ENCODE measurements at regions not wholly inside any gene's neighbourhood (a gene's known extent, or its start where the extent isn't known, plus 50 kb on each side); places are given as distances from the start of the nearest gene placed in this dataset.

- H4K8ac ChIP-seq (ENCODE audit: low read depth in 2 of 2, low read length in 2 of 2), result no peak overlapping the region
- H2BK120ac ChIP-seq (ENCODE audit: low read depth, low read length), result no peak overlapping the region
- H2BK5ac ChIP-seq (ENCODE audit: low read depth, low read length, poor library complexity, severe bottlenecking), result no peak overlapping the region
- H3K14ac ChIP-seq (replicated peaks; ENCODE audit: low read depth, low read length), result no peak overlapping the region
- H2AFZ ChIP-seq (replicated peaks; ENCODE audit: low read length, poor library complexity), result no peak overlapping the region
- H3K27me3 ChIP-seq (ENCODE audit: control insufficient read depth, insufficient read depth, low read length), result no peaks in the 10 kb centered on the region
- no peaks in the 10 kb centered on the region for H3K36me3 ChIP-seq (ENCODE audit: control insufficient read depth, insufficient read depth, low read length)
- H3K4ac ChIP-seq (ENCODE audit: low read depth, low read length), result no peak overlapping the region
- no TSS peak for BruUV-seq (replicated peaks)
- ATAC-seq (ENCODE audit: low read depth) (no peak), DNase-seq (no peak)
- no peaks in the 10 kb centered on the region for H3K9me1 ChIP-seq (ENCODE audit: insufficient read depth, low read length)
- H3K56ac ChIP-seq (ENCODE audit: extremely low read depth, insufficient read depth, low read length), result no peak overlapping the region
- H2BK20ac ChIP-seq (ENCODE audit: low read depth, low read length), result no peak overlapping the region
- no peak overlapping the region for H3K18ac ChIP-seq (ENCODE audit: low read depth, low read length)
- dilution Hi-C loops (cut with HindIII; ENCODE audit: low sequenced_read_pairs, unreplicated experiment), result no loop called here
- ChIA-PET POLR2A (ENCODE audit: unreplicated experiment) (no interaction called here), CTCF (interaction anchor here (0.6 kb wide), 1 partner anchor 127 kb away, joined by 3 read pairs; no protein-coding TSS in a partner anchor)
- intact Hi-C loops (cut with micrococcal nuclease), result no loop called here
- no peak overlapping the region for H4K5ac ChIP-seq (ENCODE audit: low read depth, low read length)
- no peak overlapping the region for H2AK9ac ChIP-seq (replicated peaks; ENCODE audit: low read depth, low read length, poor library complexity)
- H3K4me1 ChIP-seq (ENCODE audit: control insufficient read depth, insufficient read depth, low read length), result no peaks in the 10 kb centered on the region
- H4K20me1 ChIP-seq (ENCODE audit: insufficient read depth, low read length), result no peaks in the 10 kb centered on the region
- no peaks in the 10 kb centered on the region for H3K79me1 ChIP-seq (ENCODE audit: low read depth in 1 of 2, low read length in 2 of 2)
- H3K4me2 ChIP-seq (ENCODE audit: low read depth, low read length), result no peak overlapping the region
- H2BK15ac ChIP-seq (ENCODE audit: low read depth, low read length), result no peak overlapping the region
- in situ Hi-C loops (cut with MboI; ENCODE audit: low sequenced_read_pairs), result no loop called here
- no peak overlapping the region for H3K9ac ChIP-seq (ENCODE audit: low read depth, low read length)
- no peak overlapping the region for H3K23ac ChIP-seq (ENCODE audit: low read depth, low read length)
- TF ChIP-seq BHLHE40 (IDR thresholded peaks at IDR 0.05; ENCODE audit: low read depth, low read length) (no peak), MXI1 (IDR thresholded peaks at IDR 0.05; ENCODE audit: borderline replicate concordance, low read depth, low read length) (no peak), CHD1 (IDR thresholded peaks at IDR 0.05; ENCODE audit: low read depth, low read length) (no peak), RFX5 (IDR thresholded peaks at IDR 0.05; ENCODE audit: low read depth, low read length) (no peak), POLR2A (IDR thresholded peaks at IDR 0.05; ENCODE audit: low read depth, low read length) (no peak)
- no peak overlapping the region for H3K4me3 ChIP-seq (ENCODE audit: insufficient read depth, low read depth, low read length)
- 0% methylated on average over 1 of the region's 1 CpG; no CpG with 5 or more reads in 1 of the 2 experiments for WGBS, 2 experiments (ENCODE audit: extremely low coverage in 2 of 2, insufficient read length in 1 of 2)
- H2AK5ac ChIP-seq (ENCODE audit: low read depth, low read length), result no peak overlapping the region
- peaks cover 6% of the 10 kb centered on the region for H3K9me3 ChIP-seq (ENCODE audit: control insufficient read depth, insufficient read depth, low read length)
- H4K91ac ChIP-seq (ENCODE audit: insufficient read depth, low read depth, low read length), result no peak overlapping the region
- H3K27ac ChIP-seq (ENCODE audit: insufficient read depth, low read length), result no peak overlapping the region
Observed at GRCh38 chr14:44347316-44347715, 159.8 kb downstream of the FSCB start.
